Astrocyte of the spinal cord (primary cell): ENCODE measurements at regions not wholly inside any gene's neighbourhood (a gene's known extent, or its start where the extent isn't known, plus 50 kb on each side); places are given as distances from the start of the nearest gene placed in this dataset.

Source experiments
- DNase-seq: peaks from one replicate; pipeline ENCODE4 v3.0.0; 2011; ENCODE audit warnings: low read depth, low spot score
- H3K4me3 ChIP-seq: 2 replicates; pipeline ENCODE4 v1.5.1; 2011; ENCODE audit warnings: low read depth, mild to moderate bottlenecking, low read length, moderate library complexity
- in situ Hi-C: cut with HindIII; loops from 2 replicates; pipeline ENCODE4 v1.10.0; 2017; ENCODE audit warnings: low sequenced_read_pairs
- TF ChIP-seq, protein P1 (sequence below): IDR thresholded peaks from 2 replicates; pipeline ENCODE4 v1.5.1; 2012; ENCODE audit warnings: low read depth, mild to moderate bottlenecking, low read length, inconsistent platforms

GRCh38 chr12:92625639-92626310 lies 77.0 kb upstream of the PLEKHG7 start:
- in situ Hi-C loops = no loop called here

DNA sequence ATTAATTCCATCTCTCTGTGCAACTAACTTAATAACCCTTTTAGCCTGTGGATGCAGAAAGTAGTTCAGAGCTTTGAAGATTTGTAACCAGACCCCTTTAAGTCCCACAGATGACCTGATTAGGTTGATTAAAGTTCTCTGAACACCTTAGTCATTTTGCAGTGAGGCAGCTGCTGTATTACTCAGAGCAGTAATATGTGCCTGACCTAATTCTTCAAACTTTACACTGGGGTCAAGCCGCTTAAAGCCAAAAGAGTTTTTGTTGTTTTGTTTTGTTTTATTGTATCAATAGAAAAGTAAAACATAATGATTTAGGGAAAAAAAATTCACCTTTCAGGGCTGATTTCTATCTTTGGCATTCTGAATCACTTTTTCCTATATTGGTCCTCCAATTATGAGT lies 78.6 kb upstream of the PLEKHG7 start:
- no peak overlapping the region for H3K4me3 ChIP-seq
- peak; percentile 67 for DNase-seq
- TF ChIP-seq, protein P1, sequence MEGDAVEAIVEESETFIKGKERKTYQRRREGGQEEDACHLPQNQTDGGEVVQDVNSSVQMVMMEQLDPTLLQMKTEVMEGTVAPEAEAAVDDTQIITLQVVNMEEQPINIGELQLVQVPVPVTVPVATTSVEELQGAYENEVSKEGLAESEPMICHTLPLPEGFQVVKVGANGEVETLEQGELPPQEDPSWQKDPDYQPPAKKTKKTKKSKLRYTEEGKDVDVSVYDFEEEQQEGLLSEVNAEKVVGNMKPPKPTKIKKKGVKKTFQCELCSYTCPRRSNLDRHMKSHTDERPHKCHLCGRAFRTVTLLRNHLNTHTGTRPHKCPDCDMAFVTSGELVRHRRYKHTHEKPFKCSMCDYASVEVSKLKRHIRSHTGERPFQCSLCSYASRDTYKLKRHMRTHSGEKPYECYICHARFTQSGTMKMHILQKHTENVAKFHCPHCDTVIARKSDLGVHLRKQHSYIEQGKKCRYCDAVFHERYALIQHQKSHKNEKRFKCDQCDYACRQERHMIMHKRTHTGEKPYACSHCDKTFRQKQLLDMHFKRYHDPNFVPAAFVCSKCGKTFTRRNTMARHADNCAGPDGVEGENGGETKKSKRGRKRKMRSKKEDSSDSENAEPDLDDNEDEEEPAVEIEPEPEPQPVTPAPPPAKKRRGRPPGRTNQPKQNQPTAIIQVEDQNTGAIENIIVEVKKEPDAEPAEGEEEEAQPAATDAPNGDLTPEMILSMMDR = no peak
- in situ Hi-C loops = no loop called here

More at GRCh38 chr12:92625639-92626310, 77.0 kb upstream of the PLEKHG7 start:
- TF ChIP-seq, protein P1 = no peak
- no peak overlapping the region for H3K4me3 ChIP-seq
- no peak for DNase-seq

- in situ Hi-C loops = no loop called here
- no peak overlapping the region for H3K4me3 ChIP-seq
- peak; percentile 19 for DNase-seq
- TF ChIP-seq, protein P1 = no peak
These were observed 79.4 kb upstream of the PLEKHG7 start for GRCh38 chr12:92623386-92623785.

DNA sequence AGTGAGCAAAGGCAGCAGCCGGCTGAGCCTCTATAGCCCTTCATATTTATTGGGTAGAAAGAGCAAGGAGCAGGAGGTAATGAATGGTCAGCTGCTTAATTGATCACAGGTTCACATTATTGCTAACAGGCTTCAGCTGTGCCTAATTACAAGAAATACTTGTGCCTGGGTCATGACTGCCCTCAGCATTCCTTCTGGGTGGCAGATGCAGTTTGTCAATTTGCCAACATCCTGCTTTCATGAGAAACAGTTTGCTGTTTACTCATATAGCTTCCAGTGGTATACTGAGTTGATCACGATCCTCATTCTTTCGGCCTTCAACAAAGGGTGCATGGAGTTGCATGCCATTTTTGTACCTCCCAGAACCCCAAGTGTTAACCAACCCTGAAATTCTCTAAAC lies 81.0 kb upstream of the PLEKHG7 start:
- in situ Hi-C loops = no loop called here
- TF ChIP-seq, protein P1 = no peak
- H3K4me3 ChIP-seq = no peak overlapping the region
- no peak for DNase-seq

DNA sequence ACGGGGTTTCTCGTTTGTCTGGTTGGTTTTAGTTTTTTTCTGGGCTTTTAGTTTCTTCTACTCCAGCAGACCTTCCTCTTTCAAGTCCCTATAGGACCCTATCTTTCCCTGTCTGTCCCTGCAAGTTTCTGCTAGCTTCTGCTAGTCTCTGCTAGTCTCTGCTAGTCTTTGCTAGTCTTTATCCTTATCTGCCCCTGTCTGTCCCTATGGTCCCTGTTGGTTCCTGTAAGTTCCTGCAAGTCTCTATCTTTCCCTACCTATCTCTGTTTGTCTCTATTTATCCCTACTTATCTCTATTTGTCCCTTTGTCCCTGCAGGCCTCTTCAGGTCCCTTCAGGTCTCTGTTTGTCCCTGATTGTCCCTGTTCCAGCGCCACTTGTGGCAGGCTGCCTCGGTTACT lies 81.5 kb upstream of the PLEKHG7 start:
- no peak overlapping the region for H3K4me3 ChIP-seq
- TF ChIP-seq, protein P1 = no peak
- in situ Hi-C loops = no loop called here
- no peak for DNase-seq

- in situ Hi-C loops = no loop called here
- TF ChIP-seq, protein P1 = no peak
- H3K4me3 ChIP-seq = no peak overlapping the region
- DNase-seq = no peak
These were observed 82.8 kb upstream of the PLEKHG7 start for GRCh38 chr12:92619730-92620684.
